ENCODE measurements at regions not wholly inside any gene's neighbourhood (a gene's known extent, or its start where the extent isn't known, plus 50 kb on each side); places are given as distances from the start of the nearest gene placed in this dataset.
"Not testable (repeated sequence)": the region's sequence is repeated elsewhere in the genome, so short reads cannot be mapped to it uniquely, and the experiment has no call there.

GRCh38 chr18:5029592-5029991 lies 167.5 kb downstream of the AKAIN1 start:
- DNase-seq (ENCODE audit: low read depth): no peak
- TF ChIP-seq, protein P1, sequence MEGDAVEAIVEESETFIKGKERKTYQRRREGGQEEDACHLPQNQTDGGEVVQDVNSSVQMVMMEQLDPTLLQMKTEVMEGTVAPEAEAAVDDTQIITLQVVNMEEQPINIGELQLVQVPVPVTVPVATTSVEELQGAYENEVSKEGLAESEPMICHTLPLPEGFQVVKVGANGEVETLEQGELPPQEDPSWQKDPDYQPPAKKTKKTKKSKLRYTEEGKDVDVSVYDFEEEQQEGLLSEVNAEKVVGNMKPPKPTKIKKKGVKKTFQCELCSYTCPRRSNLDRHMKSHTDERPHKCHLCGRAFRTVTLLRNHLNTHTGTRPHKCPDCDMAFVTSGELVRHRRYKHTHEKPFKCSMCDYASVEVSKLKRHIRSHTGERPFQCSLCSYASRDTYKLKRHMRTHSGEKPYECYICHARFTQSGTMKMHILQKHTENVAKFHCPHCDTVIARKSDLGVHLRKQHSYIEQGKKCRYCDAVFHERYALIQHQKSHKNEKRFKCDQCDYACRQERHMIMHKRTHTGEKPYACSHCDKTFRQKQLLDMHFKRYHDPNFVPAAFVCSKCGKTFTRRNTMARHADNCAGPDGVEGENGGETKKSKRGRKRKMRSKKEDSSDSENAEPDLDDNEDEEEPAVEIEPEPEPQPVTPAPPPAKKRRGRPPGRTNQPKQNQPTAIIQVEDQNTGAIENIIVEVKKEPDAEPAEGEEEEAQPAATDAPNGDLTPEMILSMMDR (IDR thresholded peaks at IDR 0.05; ENCODE audit: control insufficient read depth, insufficient read depth, low read depth, low read length, missing control alignments): no peak
- no peak overlapping the region for H3K4me3 ChIP-seq (ENCODE audit: control insufficient read depth, low read depth, low read length)

DNA sequence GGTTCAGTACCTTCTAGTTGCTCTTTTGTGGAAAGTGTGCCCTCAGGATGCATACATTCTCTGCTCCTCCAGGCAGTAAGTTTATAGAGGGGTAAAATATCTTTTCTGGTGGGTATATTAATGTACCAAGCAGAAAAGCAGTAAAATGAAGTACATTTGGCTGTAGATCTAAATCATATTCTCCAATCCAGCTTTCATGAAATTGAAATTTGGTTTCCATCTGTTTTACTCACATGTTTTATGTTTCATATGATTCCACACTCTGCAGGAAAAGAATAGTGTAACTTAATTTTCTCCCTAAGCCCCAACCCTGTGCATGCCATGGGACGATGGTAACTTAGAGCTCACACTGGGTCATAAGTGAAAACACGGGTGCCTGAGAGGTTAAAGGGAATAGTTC lies 172.3 kb downstream of the AKAIN1 start:
- DNase-seq (ENCODE audit: low read depth): no peak
- TF ChIP-seq, protein P1 (IDR thresholded peaks at IDR 0.05; ENCODE audit: control insufficient read depth, insufficient read depth, low read depth, low read length, missing control alignments): no peak
- H3K4me3 ChIP-seq (ENCODE audit: control insufficient read depth, low read depth, low read length): no peak overlapping the region

DNA sequence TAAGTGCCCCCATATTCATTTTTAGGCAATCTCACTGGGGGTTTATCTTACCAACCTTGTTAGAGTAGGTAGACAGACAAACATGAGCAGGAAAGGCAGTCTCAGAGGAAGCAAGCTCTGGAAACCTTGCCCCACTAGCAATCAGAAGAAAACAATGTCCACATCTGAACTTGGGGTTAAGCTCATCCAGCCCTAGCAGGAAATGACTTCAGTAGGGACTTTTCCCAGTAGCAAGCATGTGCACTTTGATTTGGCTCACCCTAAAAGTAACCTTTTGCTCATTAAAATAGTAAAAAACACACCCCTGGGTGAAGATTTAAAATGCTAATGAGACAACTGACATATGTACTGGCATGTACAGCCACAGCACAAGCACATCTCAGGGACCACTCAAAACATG lies 175.5 kb downstream of the AKAIN1 start:
- no peak overlapping the region for H3K4me3 ChIP-seq (ENCODE audit: control insufficient read depth, low read depth, low read length)
- no peak for DNase-seq (ENCODE audit: low read depth)
- TF ChIP-seq, protein P1 (IDR thresholded peaks at IDR 0.05; ENCODE audit: control insufficient read depth, insufficient read depth, low read depth, low read length, missing control alignments): no peak

DNA sequence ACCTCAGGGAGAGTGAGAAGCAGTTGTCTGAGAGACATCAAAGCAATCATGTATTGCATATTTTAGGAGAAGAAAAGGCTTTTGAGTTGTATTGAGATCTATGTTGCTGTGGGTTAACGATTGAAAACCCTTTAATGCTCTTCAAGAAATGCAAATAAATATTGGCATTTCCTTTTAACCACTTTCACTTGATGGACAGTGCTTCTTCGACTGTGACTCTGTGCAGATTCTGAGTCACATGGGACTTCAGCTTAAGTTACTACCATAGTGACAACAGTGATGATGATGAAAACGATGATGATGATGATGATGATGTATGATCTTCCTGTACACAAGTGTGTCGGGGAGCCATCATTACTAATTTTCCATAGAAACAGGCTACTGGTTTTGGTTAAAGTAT lies 181.8 kb downstream of the AKAIN1 start:
- TF ChIP-seq, protein P1 (IDR thresholded peaks at IDR 0.05; ENCODE audit: control insufficient read depth, insufficient read depth, low read depth, low read length, missing control alignments): no peak
- H3K4me3 ChIP-seq (ENCODE audit: control insufficient read depth, low read depth, low read length): no peak overlapping the region
- no peak for DNase-seq (ENCODE audit: low read depth)

DNA sequence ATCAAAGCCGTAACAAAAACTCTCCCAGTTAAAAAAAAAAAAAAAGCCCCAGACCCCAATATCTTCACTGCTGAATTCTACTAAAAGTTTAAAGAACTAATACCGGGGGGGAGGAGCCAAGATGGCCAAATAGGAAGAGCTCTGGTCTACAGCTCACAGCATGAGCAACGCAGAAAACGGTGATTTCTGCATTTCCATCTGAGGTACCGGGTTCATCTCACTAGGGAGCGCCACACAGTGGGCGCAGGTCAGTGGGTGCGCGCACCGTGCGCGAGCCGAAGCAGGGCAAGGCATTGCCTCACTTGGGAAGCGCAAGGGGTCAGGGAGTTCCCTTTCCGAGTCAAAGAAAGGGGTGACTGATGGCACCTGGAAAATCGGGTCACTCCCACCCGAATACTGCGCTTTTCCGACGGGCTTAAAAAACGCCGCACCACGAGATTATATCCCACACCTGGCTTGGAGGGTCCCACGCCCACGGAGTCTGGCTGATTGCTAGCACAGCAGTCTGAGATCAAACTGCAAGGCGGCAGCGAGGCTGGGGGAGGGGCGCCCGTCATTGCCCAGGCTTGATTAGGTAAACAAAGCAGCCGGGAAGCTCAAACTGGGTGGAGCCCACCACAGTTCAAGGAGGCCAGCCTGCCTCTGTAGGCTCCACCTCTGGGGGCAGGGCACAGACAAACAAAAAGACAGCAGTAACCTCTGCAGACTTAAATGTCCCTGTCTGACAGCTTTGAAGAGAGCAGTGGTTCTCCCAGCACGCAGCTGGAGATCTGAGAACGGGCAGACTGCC lies 192.8 kb downstream of the AKAIN1 start:
- not testable (repeated sequence) for DNase-seq (ENCODE audit: low read depth); H3K4me3 ChIP-seq (ENCODE audit: control insufficient read depth, low read depth, low read length)

DNA sequence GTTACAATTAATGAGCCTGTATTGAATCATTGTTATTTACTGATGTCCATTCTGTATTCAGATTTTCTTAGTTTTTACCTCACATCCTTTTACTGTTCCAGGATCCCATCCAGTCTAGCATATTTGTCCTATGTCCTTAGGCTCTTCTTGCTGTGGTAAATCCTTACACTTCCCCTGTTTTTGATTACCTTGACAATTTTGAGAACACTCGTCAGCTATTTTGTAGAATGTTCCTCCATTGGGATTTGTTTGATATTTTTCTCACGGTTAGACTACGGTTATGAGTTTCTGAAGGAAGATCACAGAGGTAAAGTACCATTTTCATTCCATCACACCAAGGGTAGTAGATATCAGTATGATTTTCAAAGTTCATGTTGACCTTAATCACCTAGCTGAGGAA lies 202.3 kb downstream of the AKAIN1 start:
- no peak overlapping the region for H3K4me3 ChIP-seq (ENCODE audit: control insufficient read depth, low read depth, low read length)
- DNase-seq (ENCODE audit: low read depth): no peak
- TF ChIP-seq, protein P1 (IDR thresholded peaks at IDR 0.05; ENCODE audit: control insufficient read depth, insufficient read depth, low read depth, low read length, missing control alignments): no peak

DNA sequence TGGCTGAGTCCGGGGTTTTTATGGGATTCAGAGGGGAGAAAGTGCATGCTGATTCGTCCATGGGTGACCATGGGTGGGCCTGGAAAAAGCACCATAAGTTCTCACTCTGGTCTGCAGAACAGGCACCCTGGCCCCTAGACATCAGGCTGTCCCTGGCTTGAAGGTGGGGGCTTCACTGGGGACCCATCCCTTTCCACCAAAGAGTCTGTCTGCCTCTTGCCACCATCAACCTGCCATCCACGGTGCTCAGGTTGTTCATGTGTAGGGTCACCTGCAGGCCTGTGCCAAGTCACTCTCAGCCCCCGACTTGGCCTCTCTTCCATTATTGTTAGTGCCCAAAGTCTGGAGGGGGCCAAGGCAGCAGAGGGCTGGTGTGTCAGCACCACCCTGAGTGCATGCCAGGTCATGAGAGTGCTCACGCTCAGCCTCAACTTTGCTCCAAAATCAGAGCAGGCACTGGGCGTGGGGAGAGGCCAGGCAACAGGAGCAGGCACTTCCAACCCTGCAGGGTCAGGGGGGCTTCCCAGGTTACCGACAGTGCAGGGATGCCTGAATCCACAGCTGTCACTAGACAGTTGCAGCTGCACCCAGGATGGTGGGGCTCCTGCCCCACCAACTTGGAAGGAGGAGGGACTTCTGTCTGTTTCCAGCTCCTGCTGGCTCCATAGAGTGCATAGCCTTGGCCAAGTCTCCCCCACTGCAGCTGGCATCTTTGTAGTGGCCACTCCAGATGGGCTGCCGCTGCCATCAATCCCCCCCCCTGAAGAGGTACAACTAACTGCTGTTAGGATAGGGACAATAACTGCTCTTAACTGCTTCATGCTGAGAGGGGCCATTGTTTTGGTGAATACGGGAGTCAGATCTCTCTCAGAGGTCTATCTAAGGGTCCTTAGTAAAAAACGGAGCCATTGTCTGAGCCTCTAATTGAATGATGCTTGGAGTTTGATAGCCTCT lies 209.3 kb downstream of the AKAIN1 start:
- no peak overlapping the region for H3K4me3 ChIP-seq (ENCODE audit: control insufficient read depth, low read depth, low read length)
- DNase-seq (ENCODE audit: low read depth): no peak
- TF ChIP-seq, protein P1 (IDR thresholded peaks at IDR 0.05; ENCODE audit: control insufficient read depth, insufficient read depth, low read depth, low read length, missing control alignments): no peak
